Subcutaneous abdominal adipose tissue (tissue), 5 donors: ENCODE measurements at regions not wholly inside any gene's neighbourhood (a gene's known extent, or its start where the extent isn't known, plus 50 kb on each side); places are given as distances from the start of the nearest gene placed in this dataset.
"Not testable (repeated sequence)": the region's sequence is repeated elsewhere in the genome, so short reads cannot be mapped to it uniquely, and the experiment has no call there.

Experiments used
- H3K27ac ChIP-seq: one replicate; pipeline ENCODE4 v1.7.0; 2013; ENCODE audit warnings: low read depth, mild to moderate bottlenecking, inconsistent platforms, low read length, moderate library complexity
- H3K27me3 ChIP-seq, 5 donors: one replicate each; pipeline ENCODE4 v1.7.0; 2013; ENCODE audit warnings: low read length in 5 of 5, inconsistent platforms in 1 of 5; ENCODE audit not compliant: control insufficient read depth in 5 of 5, insufficient read depth in 4 of 5
- H3K36me3 ChIP-seq, 5 donors: one replicate each; pipeline ENCODE4 v1.7.0; 2013; ENCODE audit warnings: low read length in 5 of 5; ENCODE audit not compliant: control insufficient read depth in 5 of 5, insufficient read depth in 5 of 5
- H3K4me1 ChIP-seq, 5 donors: one replicate each; pipeline ENCODE4 v1.7.0; 2013; ENCODE audit warnings: low read length in 5 of 5, mild to moderate bottlenecking in 3 of 5, moderate library complexity in 1 of 5; ENCODE audit not compliant: control insufficient read depth in 5 of 5, insufficient read depth in 5 of 5
- H3K4me3 ChIP-seq, 5 donors: one replicate each; pipeline ENCODE4 v1.7.0; 2013; ENCODE audit warnings: low read length in 5 of 5, low read depth in 1 of 5
- H3K9ac ChIP-seq, 5 donors: one replicate each; pipeline ENCODE4 v1.7.0; 2013; ENCODE audit warnings: low read length in 5 of 5, mild to moderate bottlenecking in 4 of 5, moderate library complexity in 3 of 5
- H3K9me3 ChIP-seq, 5 donors: one replicate each; pipeline ENCODE4 v1.7.0; 2013; ENCODE audit warnings: low read length in 5 of 5; ENCODE audit not compliant: control insufficient read depth in 5 of 5
- donor health status: healthy.
- donor health status: healthy.
- donor health status: healthy.
- donor health status: healthy.
- donor health status: healthy.

GRCh38 chr18:1528964-1529509, 624.4 kb downstream of the ADCYAP1 start:
- Histone ChIP-seq H3K27ac (no peak overlapping the region), H3K4me1 (no peaks in the 10 kb centered on the region), H3K27me3 (peaks cover 0 to 2% (median 0%) of the 10 kb centered on the region in 5 donors), H3K4me3 (no peak overlapping the region), H3K36me3 (no peaks in the 10 kb centered on the region), H3K9me3 (peaks cover 0 to 2% (median 0%) of the 10 kb centered on the region in 5 donors), H3K9ac (no peak overlapping the region)

- Histone ChIP-seq H3K36me3 (no peaks in the 10 kb centered on the region), H3K27ac (no peak overlapping the region), H3K4me1 (no peaks in the 10 kb centered on the region), H3K4me3 (no peak overlapping the region), H3K9ac (no peak overlapping the region), H3K9me3 (peaks cover 0 to 2% (median 0%) of the 10 kb centered on the region in 5 donors), H3K27me3 (no peaks in the 10 kb centered on the region)
Measured at GRCh38 chr18:1530650-1531049, 626.0 kb downstream of the ADCYAP1 start.

- no peak overlapping the region for H3K27ac ChIP-seq
- H3K9ac ChIP-seq = no peak overlapping the region
- H3K4me3 ChIP-seq = no peak overlapping the region
- no peaks in the 10 kb centered on the region for H3K27me3 ChIP-seq
- no peaks in the 10 kb centered on the region for H3K4me1 ChIP-seq
- no peaks in the 10 kb centered on the region for H3K36me3 ChIP-seq
- H3K9me3 ChIP-seq = no peaks in the 10 kb centered on the region
Measured at GRCh38 chr18:1539276-1539675, 634.6 kb downstream of the ADCYAP1 start.

GRCh38 chr18:1541478-1541877, 636.8 kb downstream of the ADCYAP1 start:
- no peak overlapping the region for H3K9ac ChIP-seq
- no peaks in the 10 kb centered on the region for H3K4me1 ChIP-seq
- H3K27ac ChIP-seq = no peak overlapping the region
- no peaks in the 10 kb centered on the region for H3K9me3 ChIP-seq
- no peaks in the 10 kb centered on the region for H3K36me3 ChIP-seq
- no peaks in the 10 kb centered on the region for H3K27me3 ChIP-seq
- H3K4me3 ChIP-seq = no peak overlapping the region

GRCh38 chr18:1542230-1542774, 637.6 kb downstream of the ADCYAP1 start:
- no peaks in the 10 kb centered on the region for H3K9me3 ChIP-seq
- no peaks in the 10 kb centered on the region for H3K27me3 ChIP-seq
- H3K4me3 ChIP-seq = no peak overlapping the region
- no peaks in the 10 kb centered on the region for H3K4me1 ChIP-seq
- H3K36me3 ChIP-seq = no peaks in the 10 kb centered on the region
- H3K9ac ChIP-seq = no peak overlapping the region
- H3K27ac ChIP-seq = no peak overlapping the region

DNA sequence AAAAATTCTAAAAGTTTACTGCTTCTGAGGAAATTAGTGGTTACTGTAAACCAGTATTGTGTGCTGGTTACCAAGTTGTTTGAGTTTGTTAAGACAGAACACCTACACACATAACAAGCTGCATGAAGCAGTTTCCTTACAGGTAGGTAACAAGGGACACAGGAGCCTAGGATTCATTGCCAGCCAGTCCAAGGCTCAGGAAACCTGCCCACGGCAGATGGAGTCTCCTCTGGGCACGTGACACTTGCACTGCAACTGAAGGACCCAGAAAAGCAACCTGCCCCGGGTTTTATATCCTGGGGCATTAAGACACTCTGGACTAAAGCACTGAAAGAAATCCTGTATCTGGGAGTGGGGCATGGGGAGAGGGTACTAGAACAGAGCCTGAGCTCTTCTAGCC, 639.3 kb downstream of the ADCYAP1 start:
- H3K9ac ChIP-seq = no peak overlapping the region
- H3K36me3 ChIP-seq = no peaks in the 10 kb centered on the region
- no peak overlapping the region for H3K4me3 ChIP-seq
- no peak overlapping the region for H3K27ac ChIP-seq
- H3K4me1 ChIP-seq = no peaks in the 10 kb centered on the region
- no peaks in the 10 kb centered on the region for H3K9me3 ChIP-seq
- no peaks in the 10 kb centered on the region for H3K27me3 ChIP-seq

GRCh38 chr18:1557711-1558110, 653.0 kb downstream of the ADCYAP1 start:
- H3K27ac ChIP-seq, H3K4me1 ChIP-seq, H3K27me3 ChIP-seq, H3K9ac ChIP-seq, H3K4me3 ChIP-seq, H3K9me3 ChIP-seq, H3K36me3 ChIP-seq: not testable (repeated sequence)

GRCh38 chr18:1559563-1559962, 654.9 kb downstream of the ADCYAP1 start:
- Histone ChIP-seq H3K4me1 (no peaks in the 10 kb centered on the region), H3K4me3 (no peak overlapping the region)

GRCh38 chr18:1564793-1565192, 660.1 kb downstream of the ADCYAP1 start:
- H3K27me3 ChIP-seq = peaks cover 0 to 3% (median 0%) of the 10 kb centered on the region in 5 donors
- H3K4me3 ChIP-seq = no peak overlapping the region
- no peaks in the 10 kb centered on the region for H3K36me3 ChIP-seq
- H3K9me3 ChIP-seq = no peaks in the 10 kb centered on the region
- H3K27ac ChIP-seq = no peak overlapping the region
- H3K4me1 ChIP-seq = no peaks in the 10 kb centered on the region
- no peak overlapping the region for H3K9ac ChIP-seq

More at GRCh38 chr18:1559563-1559962, 654.9 kb downstream of the ADCYAP1 start:
- H3K27ac ChIP-seq = no peak overlapping the region
- H3K9me3 ChIP-seq = peaks cover 0 to 3% (median 0%) of the 10 kb centered on the region in 5 donors
- no peaks in the 10 kb centered on the region for H3K36me3 ChIP-seq
- no peak overlapping the region for H3K9ac ChIP-seq
- peaks cover 0 to 3% (median 0%) of the 10 kb centered on the region in 5 donors for H3K27me3 ChIP-seq

GRCh38 chr18:1571206-1571605, 666.5 kb downstream of the ADCYAP1 start:
- H3K4me1 ChIP-seq = no peaks in the 10 kb centered on the region

More at GRCh38 chr18:1571206-1571605, 666.5 kb downstream of the ADCYAP1 start:
- Histone ChIP-seq H3K27ac (no peak overlapping the region), H3K9ac (no peak overlapping the region), H3K27me3 (no peaks in the 10 kb centered on the region), H3K9me3 (no peaks in the 10 kb centered on the region), H3K4me3 (no peak overlapping the region), H3K36me3 (no peaks in the 10 kb centered on the region)
